Tibial nerve (tissue), 4 donors: ENCODE measurements at regions not wholly inside any gene's neighbourhood (a gene's known extent, or its start where the extent isn't known, plus 50 kb on each side); places are given as distances from the start of the nearest gene placed in this dataset.

ENCODE experiments used
- EP300 ChIP-seq, 2 donors: sonication (generic); formaldehyde crosslinking; IDR thresholded peaks; one replicate each; pipeline ENCODE4 v1.6.1; 2017; ENCODE audit warnings: antibody characterized with exemption in 2 of 2, mild to moderate bottlenecking in 1 of 2
- TF ChIP-seq, protein P1 (sequence below), 5 experiments: fragments of 200-600 bp in 3 of 5; fragments of 450-650 bp in 2 of 5; sonication (generic) in 3 of 5; IDR thresholded peaks; one replicate each; pipeline ENCODE4 v1.5.1; 2016 to 2019; ENCODE audit warnings: antibody characterized with exemption in 5 of 5, mild to moderate bottlenecking in 3 of 5, moderate library complexity in 2 of 5

DNA sequence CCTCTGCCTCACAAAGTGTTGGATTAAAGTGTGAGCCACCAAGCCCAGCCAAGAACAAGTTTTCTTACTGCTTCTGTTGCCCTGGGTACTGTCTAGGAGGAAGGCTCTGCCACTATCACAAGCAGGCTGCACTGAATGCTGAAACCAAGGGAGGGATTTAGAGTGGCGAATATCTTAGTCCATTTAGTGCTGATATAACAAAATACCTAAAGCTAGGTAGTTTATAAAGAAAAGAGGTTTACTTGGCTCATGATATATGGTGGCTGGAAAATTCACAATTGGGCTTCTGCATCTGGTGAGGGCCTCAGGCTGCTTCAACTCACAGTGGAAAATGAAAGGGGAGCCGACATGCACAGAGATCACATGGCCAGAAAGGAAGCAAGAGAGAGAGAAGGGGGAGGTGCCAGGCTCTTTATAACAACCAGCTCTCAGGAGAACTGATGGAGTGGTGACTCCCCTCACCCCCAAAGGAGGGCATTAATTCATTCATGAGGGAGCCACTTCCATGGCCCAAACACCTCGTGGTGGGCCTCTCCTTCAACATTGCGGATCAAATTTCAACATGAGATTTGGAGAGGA, 146.0 kb upstream of the SERPINE2 start:
- TF ChIP-seq, protein P1, sequence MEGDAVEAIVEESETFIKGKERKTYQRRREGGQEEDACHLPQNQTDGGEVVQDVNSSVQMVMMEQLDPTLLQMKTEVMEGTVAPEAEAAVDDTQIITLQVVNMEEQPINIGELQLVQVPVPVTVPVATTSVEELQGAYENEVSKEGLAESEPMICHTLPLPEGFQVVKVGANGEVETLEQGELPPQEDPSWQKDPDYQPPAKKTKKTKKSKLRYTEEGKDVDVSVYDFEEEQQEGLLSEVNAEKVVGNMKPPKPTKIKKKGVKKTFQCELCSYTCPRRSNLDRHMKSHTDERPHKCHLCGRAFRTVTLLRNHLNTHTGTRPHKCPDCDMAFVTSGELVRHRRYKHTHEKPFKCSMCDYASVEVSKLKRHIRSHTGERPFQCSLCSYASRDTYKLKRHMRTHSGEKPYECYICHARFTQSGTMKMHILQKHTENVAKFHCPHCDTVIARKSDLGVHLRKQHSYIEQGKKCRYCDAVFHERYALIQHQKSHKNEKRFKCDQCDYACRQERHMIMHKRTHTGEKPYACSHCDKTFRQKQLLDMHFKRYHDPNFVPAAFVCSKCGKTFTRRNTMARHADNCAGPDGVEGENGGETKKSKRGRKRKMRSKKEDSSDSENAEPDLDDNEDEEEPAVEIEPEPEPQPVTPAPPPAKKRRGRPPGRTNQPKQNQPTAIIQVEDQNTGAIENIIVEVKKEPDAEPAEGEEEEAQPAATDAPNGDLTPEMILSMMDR (IDR thresholded peaks at IDR 0.05) = no peak
- no peak for TF ChIP-seq EP300 (IDR thresholded peaks at IDR 0.05)
